ENCODE measurements at regions not wholly inside any gene's neighbourhood (a gene's known extent, or its start where the extent isn't known, plus 50 kb on each side); places are given as distances from the start of the nearest gene placed in this dataset.
"Not testable (repeated sequence)": the region's sequence is repeated elsewhere in the genome, so short reads cannot be mapped to it uniquely, and the experiment has no call there.

DNA sequence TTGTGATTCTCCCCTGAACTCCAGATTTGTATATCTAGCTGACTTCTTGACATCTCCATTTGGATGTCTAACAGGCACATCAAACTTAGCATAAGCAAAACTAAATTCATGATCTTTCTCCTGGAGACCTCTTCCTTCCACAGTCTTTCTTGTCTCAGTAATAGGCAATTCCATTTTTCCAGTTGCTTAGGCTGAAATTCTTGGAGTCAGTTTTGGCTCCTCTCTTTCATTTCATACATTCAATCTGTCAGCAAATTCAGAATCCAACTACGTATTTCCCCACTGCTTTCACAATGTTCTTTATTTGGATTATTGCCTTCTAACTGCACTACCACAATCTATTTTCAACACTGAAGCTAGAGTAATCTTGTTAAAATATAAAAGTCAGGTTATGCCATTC, 219.9 kb upstream of the GLRA2 start:
- TF ChIP-seq, protein P1, sequence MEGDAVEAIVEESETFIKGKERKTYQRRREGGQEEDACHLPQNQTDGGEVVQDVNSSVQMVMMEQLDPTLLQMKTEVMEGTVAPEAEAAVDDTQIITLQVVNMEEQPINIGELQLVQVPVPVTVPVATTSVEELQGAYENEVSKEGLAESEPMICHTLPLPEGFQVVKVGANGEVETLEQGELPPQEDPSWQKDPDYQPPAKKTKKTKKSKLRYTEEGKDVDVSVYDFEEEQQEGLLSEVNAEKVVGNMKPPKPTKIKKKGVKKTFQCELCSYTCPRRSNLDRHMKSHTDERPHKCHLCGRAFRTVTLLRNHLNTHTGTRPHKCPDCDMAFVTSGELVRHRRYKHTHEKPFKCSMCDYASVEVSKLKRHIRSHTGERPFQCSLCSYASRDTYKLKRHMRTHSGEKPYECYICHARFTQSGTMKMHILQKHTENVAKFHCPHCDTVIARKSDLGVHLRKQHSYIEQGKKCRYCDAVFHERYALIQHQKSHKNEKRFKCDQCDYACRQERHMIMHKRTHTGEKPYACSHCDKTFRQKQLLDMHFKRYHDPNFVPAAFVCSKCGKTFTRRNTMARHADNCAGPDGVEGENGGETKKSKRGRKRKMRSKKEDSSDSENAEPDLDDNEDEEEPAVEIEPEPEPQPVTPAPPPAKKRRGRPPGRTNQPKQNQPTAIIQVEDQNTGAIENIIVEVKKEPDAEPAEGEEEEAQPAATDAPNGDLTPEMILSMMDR (IDR thresholded peaks at IDR 0.05; ENCODE audit: low read depth, low read length), result no peak
- no peak for DNase-seq (ENCODE audit: extremely low read depth, low read depth)

GRCh38 chrX:14308976-14309375, 220.4 kb upstream of the GLRA2 start:
- not testable (repeated sequence) for DNase-seq (ENCODE audit: extremely low read depth, low read depth)

- TF ChIP-seq, protein P1 (IDR thresholded peaks at IDR 0.05; ENCODE audit: low read depth, low read length), result no peak
- no peak for DNase-seq (ENCODE audit: extremely low read depth, low read depth)
These were observed 225.4 kb upstream of the GLRA2 start for GRCh38 chrX:14303891-14304290.

DNA sequence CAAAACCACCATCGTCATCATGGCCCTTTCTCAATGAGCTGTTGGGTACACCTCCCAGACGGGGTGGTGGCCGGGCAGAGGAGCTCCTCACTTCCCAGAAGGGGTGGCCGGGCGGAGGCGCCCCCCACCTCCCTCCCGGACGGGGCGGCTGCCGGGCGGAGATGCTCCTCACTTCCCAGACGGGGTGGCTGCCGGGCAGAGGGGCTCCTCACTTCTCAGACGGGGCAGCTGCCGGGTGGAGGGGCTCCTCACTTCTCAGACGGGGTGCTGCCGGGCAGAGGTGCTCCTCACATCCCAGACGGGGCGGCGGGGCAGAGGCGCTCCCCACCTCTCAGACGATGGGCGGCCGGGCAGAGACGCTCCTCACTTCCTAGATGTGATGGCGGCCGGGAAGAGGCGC, 226.8 kb upstream of the GLRA2 start:
- DNase-seq (ENCODE audit: extremely low read depth, low read depth), result not testable (repeated sequence)

DNA sequence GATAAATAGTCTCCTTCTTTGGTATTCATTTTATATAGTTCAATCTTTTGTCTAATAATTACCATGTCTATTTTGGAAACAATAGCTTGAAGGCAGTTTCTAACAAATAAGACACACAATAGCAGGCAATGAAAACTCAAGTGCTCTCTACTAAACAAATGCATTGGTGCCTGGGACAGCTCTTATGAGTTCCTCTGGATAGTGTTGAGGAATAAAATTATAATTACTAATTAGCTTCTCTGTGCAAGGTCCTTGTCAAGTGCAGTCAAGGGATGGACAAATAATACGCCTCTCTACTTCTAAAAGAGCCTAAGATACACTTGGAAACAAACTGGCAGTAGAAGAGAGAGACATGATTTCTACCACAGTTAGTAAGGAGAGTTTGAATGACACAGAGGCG, 229.0 kb upstream of the GLRA2 start:
- no peak for DNase-seq (ENCODE audit: extremely low read depth, low read depth)
- TF ChIP-seq, protein P1 (IDR thresholded peaks at IDR 0.05; ENCODE audit: low read depth, low read length), result no peak

- TF ChIP-seq, protein P1 (IDR thresholded peaks at IDR 0.05; ENCODE audit: low read depth, low read length), result no peak
- DNase-seq (ENCODE audit: extremely low read depth, low read depth), result no peak
These were observed 233.9 kb upstream of the GLRA2 start for GRCh38 chrX:14295426-14295825.

DNA sequence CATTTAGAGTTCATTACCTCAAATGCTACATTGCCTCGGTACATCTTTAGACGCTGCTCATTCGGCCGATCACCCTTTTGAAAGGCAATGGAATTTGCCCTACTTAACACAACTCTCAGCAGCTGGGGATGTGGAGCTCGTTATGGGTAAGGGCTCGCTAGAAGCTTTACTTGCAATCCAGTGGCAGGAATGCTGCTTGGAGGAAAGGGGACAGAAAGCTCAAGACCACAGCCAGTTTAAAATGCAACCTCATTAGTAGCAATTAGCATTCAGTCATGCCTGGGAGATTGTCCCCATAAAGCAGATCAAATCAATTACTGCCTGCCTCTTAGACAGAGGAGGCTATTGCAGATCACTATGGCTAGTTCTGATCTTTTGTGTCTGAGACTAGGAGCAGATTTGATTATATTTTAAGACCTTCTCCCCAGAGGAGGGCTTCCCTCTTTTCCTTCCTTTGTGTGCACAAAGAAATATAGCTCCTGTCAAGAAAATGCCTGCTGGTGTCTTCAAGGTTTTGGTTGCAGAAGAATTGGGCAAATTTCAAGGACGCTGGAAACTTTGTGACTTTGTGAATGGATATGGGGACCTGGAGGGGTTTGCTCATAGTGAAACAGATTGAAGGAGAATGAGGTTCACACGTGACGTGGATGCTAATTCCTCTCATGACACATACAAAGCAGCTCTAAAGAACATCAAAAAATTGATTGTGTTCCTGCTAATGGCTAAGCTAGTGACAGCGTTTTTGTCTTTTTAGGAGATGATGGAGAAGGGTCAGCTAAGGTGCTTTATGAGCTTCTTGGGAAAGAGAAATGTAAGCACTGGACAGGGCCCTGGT, 237.5 kb upstream of the GLRA2 start:
- TF ChIP-seq, protein P1 (IDR thresholded peaks at IDR 0.05; ENCODE audit: low read depth, low read length), result no peak

DNA sequence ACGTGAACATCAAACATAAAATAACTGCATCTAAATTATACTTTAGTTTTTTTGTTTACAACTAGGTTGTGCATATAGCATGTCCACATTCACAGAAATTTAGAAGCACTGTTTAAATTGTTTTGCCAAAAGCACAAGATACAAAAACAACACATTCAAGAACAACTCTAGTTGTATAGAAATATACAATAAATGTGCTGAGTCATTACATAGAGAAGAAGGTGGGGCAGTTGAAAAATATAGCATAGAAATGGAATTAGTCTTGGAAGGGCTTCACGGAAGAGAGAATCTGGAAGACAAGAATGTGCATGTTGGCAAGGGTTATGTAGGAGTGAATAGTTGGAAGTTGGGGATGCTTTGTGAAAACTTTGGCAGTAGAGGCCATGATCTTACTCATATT, 239.0 kb upstream of the GLRA2 start:
- DNase-seq (ENCODE audit: extremely low read depth, low read depth), result no peak
- TF ChIP-seq, protein P1 (IDR thresholded peaks at IDR 0.05; ENCODE audit: low read depth, low read length), result no peak

More for the DNA sequence above, 237.5 kb upstream of the GLRA2 start:
- DNase-seq (ENCODE audit: extremely low read depth, low read depth), result no peak

Measured in AG09319 (cell line).